Neural progenitor cell (in vitro differentiated cells): ENCODE measurements at regions not wholly inside any gene's neighbourhood (a gene's known extent, or its start where the extent isn't known, plus 50 kb on each side); places are given as distances from the start of the nearest gene placed in this dataset.

Source experiments
- CTCF ChIP-seq: fragments of 200-600 bp; sonication (generic); IDR thresholded peaks from 2 replicates; pipeline ENCODE4 v1.5.1; 2017; ENCODE audit warnings: antibody characterized with exemption, mild to moderate bottlenecking
- EZH2 ChIP-seq: fragments of 200-600 bp; sonication (generic); IDR thresholded peaks from 2 replicates; pipeline ENCODE4 v1.6.1; 2017; ENCODE audit warnings: antibody characterized with exemption, mild to moderate bottlenecking, moderate library complexity

- no peak for TF ChIP-seq CTCF
- TF ChIP-seq EZH2: no peak
These were observed 74.3 kb upstream of the FICD start for GRCh38 chr12:108440736-108441135.
